ENCODE measurements at regions not wholly inside any gene's neighbourhood (a gene's known extent, or its start where the extent isn't known, plus 50 kb on each side); places are given as distances from the start of the nearest gene placed in this dataset.

GRCh38 chr16:59188029-59188428 is 453.9 kb upstream of the GOT2 start:
- no peaks in the 10 kb centered on the region for H3K4me1 ChIP-seq
- H3K4me3 ChIP-seq = no peak overlapping the region
- H3K9me3 ChIP-seq = no peaks in the 10 kb centered on the region
- no peaks in the 10 kb centered on the region for H3K27me3 ChIP-seq
- H3K27ac ChIP-seq = no peak overlapping the region
- intact Hi-C loops (cut with DNase I; ENCODE audit: low total_unique reads) = no loop called here
- WGBS, 2 donors = 84 to 89% methylated on average over 3 of the region's 3 CpGs
- TF ChIP-seq, protein P1, sequence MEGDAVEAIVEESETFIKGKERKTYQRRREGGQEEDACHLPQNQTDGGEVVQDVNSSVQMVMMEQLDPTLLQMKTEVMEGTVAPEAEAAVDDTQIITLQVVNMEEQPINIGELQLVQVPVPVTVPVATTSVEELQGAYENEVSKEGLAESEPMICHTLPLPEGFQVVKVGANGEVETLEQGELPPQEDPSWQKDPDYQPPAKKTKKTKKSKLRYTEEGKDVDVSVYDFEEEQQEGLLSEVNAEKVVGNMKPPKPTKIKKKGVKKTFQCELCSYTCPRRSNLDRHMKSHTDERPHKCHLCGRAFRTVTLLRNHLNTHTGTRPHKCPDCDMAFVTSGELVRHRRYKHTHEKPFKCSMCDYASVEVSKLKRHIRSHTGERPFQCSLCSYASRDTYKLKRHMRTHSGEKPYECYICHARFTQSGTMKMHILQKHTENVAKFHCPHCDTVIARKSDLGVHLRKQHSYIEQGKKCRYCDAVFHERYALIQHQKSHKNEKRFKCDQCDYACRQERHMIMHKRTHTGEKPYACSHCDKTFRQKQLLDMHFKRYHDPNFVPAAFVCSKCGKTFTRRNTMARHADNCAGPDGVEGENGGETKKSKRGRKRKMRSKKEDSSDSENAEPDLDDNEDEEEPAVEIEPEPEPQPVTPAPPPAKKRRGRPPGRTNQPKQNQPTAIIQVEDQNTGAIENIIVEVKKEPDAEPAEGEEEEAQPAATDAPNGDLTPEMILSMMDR (IDR thresholded peaks at IDR 0.05) = no peak
- no peak for TF ChIP-seq POLR2A (IDR thresholded peaks at IDR 0.05)
- no peak for DNase-seq
- no peaks in the 10 kb centered on the region for H3K36me3 ChIP-seq (ENCODE audit: low read depth, missing control alignments)

GRCh38 chr16:59181821-59182420 is 447.8 kb upstream of the GOT2 start:
- intact Hi-C loops (cut with DNase I; ENCODE audit: low total_unique reads) = no loop called here
- WGBS, 2 donors = 89% methylated on average over 7 to 9 of the region's 9 CpGs
- no peak for DNase-seq

DNA sequence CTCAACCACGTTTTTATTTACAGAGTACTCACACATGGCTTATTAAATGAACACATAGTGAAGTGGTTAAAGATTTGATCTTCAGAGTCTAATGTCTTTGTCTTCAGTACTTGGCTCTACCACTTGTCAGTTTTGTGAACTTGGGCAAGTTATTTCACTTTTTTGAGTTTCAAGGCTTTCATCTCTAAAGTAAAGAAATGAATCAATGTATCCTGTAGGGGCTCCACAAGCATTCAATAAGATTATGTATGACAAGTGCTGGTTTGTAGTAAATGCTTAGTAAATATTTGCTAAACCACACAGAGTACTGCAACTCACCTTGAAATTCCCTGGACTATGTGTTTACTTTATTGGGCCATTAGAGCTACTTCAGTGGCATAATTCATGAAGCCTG is 446.0 kb upstream of the GOT2 start:
- TF ChIP-seq, protein P1 (IDR thresholded peaks at IDR 0.05) = no peak
- no peak for TF ChIP-seq POLR2A (IDR thresholded peaks at IDR 0.05)
- intact Hi-C loops (cut with DNase I; ENCODE audit: low total_unique reads) = no loop called here
- no peak for DNase-seq
- H3K27me3 ChIP-seq = no peaks in the 10 kb centered on the region
- H3K36me3 ChIP-seq (ENCODE audit: low read depth, missing control alignments) = no peaks in the 10 kb centered on the region
- no peaks in the 10 kb centered on the region for H3K9me3 ChIP-seq
- no peak overlapping the region for H3K27ac ChIP-seq
- H3K4me3 ChIP-seq = no peak overlapping the region
- no peaks in the 10 kb centered on the region for H3K4me1 ChIP-seq
- WGBS, 2 donors = 68 to 82% methylated on average over 1 of the region's 1 CpG

More at GRCh38 chr16:59181821-59182420, 447.8 kb upstream of the GOT2 start:
- H3K9me3 ChIP-seq = no peaks in the 10 kb centered on the region
- no peaks in the 10 kb centered on the region for H3K4me1 ChIP-seq
- no peak overlapping the region for H3K27ac ChIP-seq
- H3K27me3 ChIP-seq = no peaks in the 10 kb centered on the region
- no peak for TF ChIP-seq POLR2A (IDR thresholded peaks at IDR 0.05)
- TF ChIP-seq, protein P1 (IDR thresholded peaks at IDR 0.05) = no peak
- no peak overlapping the region for H3K4me3 ChIP-seq
- H3K36me3 ChIP-seq (ENCODE audit: low read depth, missing control alignments) = no peaks in the 10 kb centered on the region

- intact Hi-C loops (cut with DNase I; ENCODE audit: low total_unique reads) = no loop called here
- Histone ChIP-seq H3K4me1 (no peaks in the 10 kb centered on the region), H3K9me3 (no peaks in the 10 kb centered on the region), H3K36me3 (ENCODE audit: low read depth, missing control alignments) (no peaks in the 10 kb centered on the region), H3K4me3 (no peak overlapping the region), H3K27me3 (no peaks in the 10 kb centered on the region), H3K27ac (no peak overlapping the region)
- TF ChIP-seq POLR2A (IDR thresholded peaks at IDR 0.05) = no peak
- TF ChIP-seq, protein P1 (IDR thresholded peaks at IDR 0.05) = no peak
- 72 to 90% methylated on average over 3 of the region's 3 CpGs for WGBS, 2 donors
- no peak for DNase-seq
These were observed 445.4 kb upstream of the GOT2 start for GRCh38 chr16:59179446-59180082.

- intact Hi-C loops (cut with DNase I; ENCODE audit: low total_unique reads) = no loop called here
- Histone ChIP-seq H3K27me3 (no peaks in the 10 kb centered on the region), H3K4me3 (no peak overlapping the region), H3K36me3 (ENCODE audit: low read depth, missing control alignments) (no peaks in the 10 kb centered on the region), H3K9me3 (no peaks in the 10 kb centered on the region), H3K4me1 (no peaks in the 10 kb centered on the region), H3K27ac (no peak overlapping the region)
- no peak for DNase-seq
- 75 to 85% methylated on average over 3 of the region's 3 CpGs for WGBS, 2 donors
- TF ChIP-seq, protein P1 (IDR thresholded peaks at IDR 0.05) = no peak
- no peak for TF ChIP-seq POLR2A (IDR thresholded peaks at IDR 0.05)
These were observed 439.3 kb upstream of the GOT2 start for GRCh38 chr16:59173408-59173831.

Measured in testis (tissue), 2 donors.